ENCODE measurements at regions not wholly inside any gene's neighbourhood (a gene's known extent, or its start where the extent isn't known, plus 50 kb on each side); places are given as distances from the start of the nearest gene placed in this dataset.

GRCh38 chr10:28082316-28082715, 83.4 kb upstream of the ODAD2 start:
- H3K36me3 ChIP-seq, result peaks cover 0 to 27% of the 10 kb centered on the region in 2 donors
- H3K27ac ChIP-seq, result no peak overlapping the region
- no peaks in the 10 kb centered on the region for H3K4me1 ChIP-seq
- ATAC-seq, result no peak
- no peak overlapping the region for H3K4me3 ChIP-seq
- no peaks in the 10 kb centered on the region for H3K27me3 ChIP-seq
- TF ChIP-seq EP300 (IDR thresholded peaks at IDR 0.05) (no peak), CTCF (IDR thresholded peaks at IDR 0.05) (no peak), POLR2A (IDR thresholded peaks at IDR 0.05) (no peak), POLR2AphosphoS5 (IDR thresholded peaks at IDR 0.05) (no peak)
- no peaks in the 10 kb centered on the region for H3K9me3 ChIP-seq

- no peaks in the 10 kb centered on the region for H3K27me3 ChIP-seq
- H3K9me3 ChIP-seq, result no peaks in the 10 kb centered on the region
- WGBS, 2 donors (ENCODE audit: low coverage in 1 of 2), result 8 to 65% methylated on average over 3 to 4 of the region's 4 CpGs
- H3K4me3 ChIP-seq, result no peak overlapping the region
- ATAC-seq, result no peak
- H3K27ac ChIP-seq, result peak overlapping the region in 1 of 4 donors; percentile 14
- no peaks in the 10 kb centered on the region for H3K4me1 ChIP-seq
- peaks cover 0 to 11% of the 10 kb centered on the region in 2 donors for H3K36me3 ChIP-seq
- no peak for TF ChIP-seq CTCF (IDR thresholded peaks at IDR 0.05)
- TF ChIP-seq EP300 (IDR thresholded peaks at IDR 0.05), result no peak
- no peak for TF ChIP-seq POLR2A (IDR thresholded peaks at IDR 0.05)
- TF ChIP-seq POLR2AphosphoS5 (IDR thresholded peaks at IDR 0.05), result no peak
Measured at GRCh38 chr10:28077889-28078288, 79.0 kb upstream of the ODAD2 start.

GRCh38 chr10:28075424-28075823, 76.5 kb upstream of the ODAD2 start:
- 90 to 92% methylated on average over 8 of the region's 8 CpGs for WGBS, 2 donors (ENCODE audit: low coverage in 1 of 2)
- Histone ChIP-seq H3K4me3 (no peak overlapping the region), H3K27me3 (no peaks in the 10 kb centered on the region), H3K36me3 (peaks cover 0 to 11% of the 10 kb centered on the region in 2 donors), H3K9me3 (no peaks in the 10 kb centered on the region), H3K4me1 (no peaks in the 10 kb centered on the region), H3K27ac (no peak overlapping the region)
- TF ChIP-seq CTCF (IDR thresholded peaks at IDR 0.05) (no peak), POLR2AphosphoS5 (IDR thresholded peaks at IDR 0.05) (no peak), POLR2A (IDR thresholded peaks at IDR 0.05) (no peak), EP300 (IDR thresholded peaks at IDR 0.05) (no peak)
- ATAC-seq, result no peak

- no peaks in the 10 kb centered on the region for H3K4me1 ChIP-seq
- H3K36me3 ChIP-seq, result peaks cover 0 to 25% of the 10 kb centered on the region in 2 donors
- H3K9me3 ChIP-seq, result no peaks in the 10 kb centered on the region
- H3K27ac ChIP-seq, result no peak overlapping the region
- no peak for TF ChIP-seq POLR2A (IDR thresholded peaks at IDR 0.05)
- TF ChIP-seq POLR2AphosphoS5 (IDR thresholded peaks at IDR 0.05), result no peak
- no peak for TF ChIP-seq EP300 (IDR thresholded peaks at IDR 0.05)
- TF ChIP-seq CTCF (IDR thresholded peaks at IDR 0.05), result no peak
- no peaks in the 10 kb centered on the region for H3K27me3 ChIP-seq
- no peak for ATAC-seq
- WGBS, 2 donors (ENCODE audit: low coverage in 1 of 2), result 83 to 100% methylated on average over 1 of the region's 1 CpG
- no peak overlapping the region for H3K4me3 ChIP-seq
Measured at GRCh38 chr10:28072573-28072972, 73.7 kb upstream of the ODAD2 start.

- Histone ChIP-seq H3K36me3 (peaks cover 0 to 22% of the 10 kb centered on the region in 2 donors), H3K4me3 (no peak overlapping the region), H3K9me3 (no peaks in the 10 kb centered on the region), H3K27me3 (no peaks in the 10 kb centered on the region), H3K4me1 (peaks cover 0 to 5% (median 0%) of the 10 kb centered on the region in 3 donors), H3K27ac (no peak overlapping the region)
- no peak for TF ChIP-seq POLR2A (IDR thresholded peaks at IDR 0.05)
- TF ChIP-seq POLR2AphosphoS5 (IDR thresholded peaks at IDR 0.05), result no peak
- TF ChIP-seq CTCF (IDR thresholded peaks at IDR 0.05), result no peak
- no peak for TF ChIP-seq EP300 (IDR thresholded peaks at IDR 0.05)
- 40 to 59% methylated on average over 3 to 5 of the region's 5 CpGs for WGBS, 2 donors (ENCODE audit: low coverage in 1 of 2)
- ATAC-seq, result no peak
Measured at GRCh38 chr10:28060031-28060607, 61.2 kb upstream of the ODAD2 start.
